Coronary artery (tissue), 2 donors: ENCODE measurements at regions not wholly inside any gene's neighbourhood (a gene's known extent, or its start where the extent isn't known, plus 50 kb on each side); places are given as distances from the start of the nearest gene placed in this dataset.

ENCODE experiments used
- DNase-seq: peaks from one replicate; pipeline ENCODE4 v3.0.0-alpha.2; 2017; ENCODE audit warnings: low spot score
- H3K27ac ChIP-seq, 2 donors: fragments of 200-600 bp; sonication (generic); one replicate each; pipeline ENCODE4 v1.5.1; 2016 to 2019
- H3K4me3 ChIP-seq: fragments of 200-600 bp; sonication (generic); 2 replicates; pipeline ENCODE4 v1.5.1; 2016; ENCODE audit warnings: mild to moderate bottlenecking, moderate library complexity
- CTCF ChIP-seq: fragments of 200-600 bp; sonication (generic); IDR thresholded peaks from one replicate; pipeline ENCODE4 v1.5.1; 2019; ENCODE audit warnings: antibody characterized with exemption

DNA sequence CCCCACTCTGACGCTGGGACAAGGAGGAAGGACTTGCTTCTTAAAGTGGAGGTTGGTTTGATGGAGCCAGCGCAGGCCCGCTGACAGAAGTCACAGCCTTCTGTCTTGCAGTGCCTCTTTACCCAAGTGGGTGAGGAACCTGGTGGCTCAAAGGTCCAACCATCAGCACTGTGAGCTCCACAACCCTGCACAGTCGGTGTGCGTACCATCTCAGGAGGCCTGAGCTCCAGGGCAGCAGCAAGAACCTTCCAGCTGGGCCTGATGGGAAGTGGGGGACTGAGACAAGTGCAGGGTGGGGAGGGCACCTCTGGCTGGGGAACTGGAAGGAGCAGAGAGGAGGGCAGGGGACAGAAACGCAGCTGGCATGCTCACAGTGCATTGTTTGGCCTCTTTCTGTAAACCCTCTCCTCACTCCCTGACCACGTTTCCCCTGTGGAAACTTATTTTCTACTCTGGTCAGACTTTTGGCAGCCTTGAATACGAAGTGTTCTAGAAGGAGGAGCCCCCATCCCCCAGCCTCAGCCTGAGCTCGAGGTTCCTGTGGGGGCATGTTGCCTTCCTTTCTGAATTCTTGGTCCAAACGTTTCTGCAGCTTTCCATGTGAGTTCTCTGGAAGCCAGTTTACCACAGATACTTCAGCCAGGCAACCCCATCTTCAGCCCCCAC, 178.5 kb upstream of the PITX1 start:
- DNase-seq = peak; percentile 54
- Histone ChIP-seq H3K27ac (no peak overlapping the region), H3K4me3 (no peak overlapping the region)
- TF ChIP-seq CTCF = no peak

DNA sequence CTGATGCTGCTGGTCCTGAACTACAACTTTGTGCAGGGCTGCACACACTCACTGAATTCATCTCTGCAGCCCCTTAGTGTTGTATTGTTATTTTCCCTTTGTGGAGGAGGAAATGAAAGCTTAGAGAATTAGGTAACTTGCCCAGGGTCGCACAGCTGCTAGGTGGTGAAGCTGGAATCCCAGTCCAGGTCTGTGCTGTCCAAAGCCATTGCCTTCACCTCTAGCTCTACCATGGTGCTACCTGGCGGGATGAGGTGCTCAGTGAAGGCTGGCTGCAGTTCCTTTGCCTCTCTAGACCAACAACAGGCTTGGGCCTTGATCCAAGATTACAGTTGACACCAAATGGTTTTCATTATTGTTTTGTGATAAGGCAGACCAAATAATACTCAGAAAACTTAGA, 177.8 kb upstream of the PITX1 start:
- TF ChIP-seq CTCF = no peak
- DNase-seq = peak; percentile 43
- Histone ChIP-seq H3K4me3 (no peak overlapping the region), H3K27ac (peak overlapping the region; percentile 42 to 53)

GRCh38 chr5:135211083-135211790, 177.2 kb upstream of the PITX1 start:
- Histone ChIP-seq H3K4me3 (no peak overlapping the region), H3K27ac (peak overlapping the region; percentile 42 to 53)
- peak; percentile 40 for DNase-seq
- no peak for TF ChIP-seq CTCF

- H3K4me3 ChIP-seq = no peak overlapping the region
- DNase-seq = peak; percentile 43
- H3K27ac ChIP-seq = peak overlapping the region in 1 of 2 donors; percentile 75
- no peak for TF ChIP-seq CTCF
Measured at GRCh38 chr5:135210286-135211055, 176.4 kb upstream of the PITX1 start.

DNA sequence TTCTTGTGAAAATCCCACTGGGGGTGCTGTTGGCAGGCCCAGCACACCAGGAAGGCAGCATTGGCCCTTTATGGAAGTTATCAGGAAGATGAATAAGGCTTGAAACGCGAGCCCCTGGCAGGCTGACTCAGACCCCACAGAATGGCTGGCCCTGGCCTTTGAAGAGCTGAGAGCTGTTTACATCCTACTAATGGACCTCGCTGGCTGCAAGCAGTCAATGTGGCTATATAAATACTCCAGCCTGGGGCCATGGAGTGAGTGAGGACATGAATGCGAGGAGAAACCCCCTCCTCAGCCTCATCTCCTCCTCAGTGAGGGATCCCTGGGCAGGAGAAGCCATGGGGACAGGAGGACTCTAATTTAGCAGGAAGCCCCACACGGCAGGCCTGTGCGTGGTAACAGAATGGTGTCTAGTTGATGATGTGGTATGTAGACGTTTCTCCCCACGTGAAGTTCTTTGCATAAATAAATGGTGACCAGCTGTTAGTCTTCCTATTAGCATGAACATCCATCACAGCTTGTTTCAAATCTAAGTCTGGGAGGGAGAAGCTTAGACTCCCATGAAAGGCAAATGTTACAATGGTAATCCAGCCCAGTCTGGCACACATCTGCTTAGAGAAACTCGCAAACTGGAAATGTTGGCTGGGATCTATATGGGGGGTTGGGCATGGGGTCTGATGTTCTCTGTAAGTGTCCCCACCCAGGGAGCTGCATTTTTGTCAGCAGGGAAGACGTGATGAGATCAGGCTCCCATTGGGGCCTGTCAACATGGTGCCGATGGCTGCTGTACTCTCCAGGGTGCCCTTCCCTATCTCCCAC, 175.1 kb upstream of the PITX1 start:
- peak; percentile 87 for DNase-seq
- no peak for TF ChIP-seq CTCF
- Histone ChIP-seq H3K4me3 (no peak overlapping the region), H3K27ac (peak overlapping the region; percentile 72 to 75)

DNA sequence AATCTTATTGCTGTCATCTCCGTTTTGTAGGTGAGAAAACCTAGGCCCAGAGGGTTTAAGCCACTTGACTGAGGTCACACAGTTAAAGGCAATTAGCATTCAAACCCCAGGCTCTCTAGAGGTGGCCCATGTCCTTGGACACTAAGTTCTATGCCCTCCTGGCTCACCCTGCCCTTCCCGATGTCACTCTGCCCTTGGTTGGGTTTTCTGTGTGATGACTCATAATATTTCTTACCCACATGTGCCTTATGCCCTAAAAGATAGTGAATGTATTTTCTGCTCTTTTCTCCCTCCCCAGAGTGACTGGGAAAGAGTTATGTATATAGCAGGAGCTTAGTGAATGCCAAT, 174.5 kb upstream of the PITX1 start:
- no peak for DNase-seq
- TF ChIP-seq CTCF = no peak
- no peak overlapping the region for H3K4me3 ChIP-seq
- H3K27ac ChIP-seq = peak overlapping the region; percentile 72 to 75
